HUDEP-2 (cell line): ENCODE measurements at regions not wholly inside any gene's neighbourhood (a gene's known extent, or its start where the extent isn't known, plus 50 kb on each side); places are given as distances from the start of the nearest gene placed in this dataset.
"Not testable (repeated sequence)": the region's sequence is repeated elsewhere in the genome, so short reads cannot be mapped to it uniquely, and the experiment has no call there.

Experiments
- DNase-seq, 76 experiments: peaks; one replicate each; lab custom pipeline; 2025; ENCODE audit not compliant: unreplicated experiment in 76 of 76; lab: John Stamatoyannopoulos, UW

GRCh38 chr5:30523061-30523460 lies 670.4 kb upstream of the CDH6 start:
- DNase-seq: no peak

GRCh38 chr5:30505014-30505886 lies 688.2 kb upstream of the CDH6 start:
- DNase-seq: no peak

GRCh38 chr5:30502277-30502676 lies 691.2 kb upstream of the CDH6 start:
- DNase-seq: no peak

GRCh38 chr5:30501065-30501464 lies 692.4 kb upstream of the CDH6 start:
- no peak for DNase-seq

GRCh38 chr5:30500513-30500912 lies 693.0 kb upstream of the CDH6 start:
- no peak for DNase-seq

- no peak for DNase-seq
Measured at GRCh38 chr5:30499402-30499801, 694.1 kb upstream of the CDH6 start.

- DNase-seq: no peak
Measured at GRCh38 chr5:30498972-30499371, 694.5 kb upstream of the CDH6 start.

GRCh38 chr5:30498509-30498908 lies 695.0 kb upstream of the CDH6 start:
- DNase-seq: not testable (repeated sequence)

GRCh38 chr5:30494113-30494512 lies 699.4 kb upstream of the CDH6 start:
- peak in 11 of 76 experiments; percentile 0 to 10 (median 2) for DNase-seq

- DNase-seq: no peak
Measured at GRCh38 chr5:30479104-30479503, 714.4 kb upstream of the CDH6 start.

- DNase-seq: no peak
Measured at GRCh38 chr5:30475429-30475828, 718.1 kb upstream of the CDH6 start.

GRCh38 chr5:30469691-30470090 lies 723.8 kb upstream of the CDH6 start:
- DNase-seq: no peak

GRCh38 chr5:30458681-30459080 lies 734.8 kb upstream of the CDH6 start:
- peak in 3 of 76 experiments; percentile 3 to 22 (median 12) for DNase-seq

GRCh38 chr5:30455484-30455883 lies 738.0 kb upstream of the CDH6 start:
- DNase-seq: not testable (repeated sequence)

- no peak for DNase-seq
Measured at GRCh38 chr5:30453168-30453567, 740.3 kb upstream of the CDH6 start.

- DNase-seq: no peak
Measured at GRCh38 chr5:30450153-30450552, 743.3 kb upstream of the CDH6 start.

GRCh38 chr5:30447431-30447830 lies 746.1 kb upstream of the CDH6 start:
- DNase-seq: no peak

GRCh38 chr5:30446456-30446855 lies 747.0 kb upstream of the CDH6 start:
- DNase-seq: no peak

- no peak for DNase-seq
Measured at GRCh38 chr5:30438785-30439184, 754.7 kb upstream of the CDH6 start.

- no peak for DNase-seq
Measured at GRCh38 chr5:30436691-30437090, 756.8 kb upstream of the CDH6 start.

- DNase-seq: not testable (repeated sequence)
Measured at GRCh38 chr5:30428866-30429407, 764.5 kb upstream of the CDH6 start.

GRCh38 chr5:30414078-30414477 lies 779.4 kb upstream of the CDH6 start:
- no peak for DNase-seq
